GM12892 (cell line): ENCODE measurements at regions not wholly inside any gene's neighbourhood (a gene's known extent, or its start where the extent isn't known, plus 50 kb on each side); places are given as distances from the start of the nearest gene placed in this dataset.

Experiments used
- POLR2A ChIP-seq: IDR thresholded peaks from 2 replicates; pipeline ENCODE4 v1.6.1; 2011; ENCODE audit warnings: low read depth, low read length, control low read depth
- POLR2AphosphoS5 ChIP-seq: IDR thresholded peaks from 2 replicates; pipeline ENCODE4 v1.6.1; 2011; ENCODE audit warnings: low read depth, low read length, control low read depth

- TF ChIP-seq POLR2AphosphoS5 (no peak), POLR2A (no peak)
These were observed 302.9 kb upstream of the PAPPA start for GRCh38 chr9:115850548-115851304.
